HEK293 (cell line): ENCODE measurements at regions not wholly inside any gene's neighbourhood (a gene's known extent, or its start where the extent isn't known, plus 50 kb on each side); places are given as distances from the start of the nearest gene placed in this dataset.

Experiments used
- CTCF ChIA-PET: fragments of 350-600 bp; formaldehyde crosslinking; extraction: SDS; loops from one replicate; lab custom pipeline; 2021; ENCODE audit warnings: antibody characterized with exemption; lab: Yijun Ruan, JAX
- POLR2A ChIA-PET: fragments of 300-600 bp; formaldehyde crosslinking; extraction: SDS; loops from one replicate; lab custom pipeline; 2020; ENCODE audit warnings: antibody characterized with exemption, inconsistent platforms; lab: Yijun Ruan, JAX
- H3K27ac ChIP-seq: fragments of 200-500 bp; sonication (Bioruptor generic); 2 replicates; pipeline ENCODE4 v1.5.1; 2014; ENCODE audit warnings: low read depth, low read length, control low read depth, inconsistent platforms; ENCODE audit errors: extremely low read depth
- H3K36me3 ChIP-seq, 2 experiments: fragments of 200-500 bp in 1 of 2; sonication (Bioruptor generic) in 1 of 2; 1 replicate in 1 of 2; 2 replicates in 1 of 2; pipeline ENCODE4 v1.5.1; 2014 to 2017; ENCODE audit warnings: inconsistent platforms in 2 of 2, low read length in 2 of 2; ENCODE audit not compliant: control insufficient read depth in 2 of 2, insufficient read depth in 1 of 2
- H3K4me1 ChIP-seq: fragments of 200-500 bp; sonication (Bioruptor generic); 2 replicates; pipeline ENCODE4 v1.5.1; 2014; ENCODE audit warnings: mild to moderate bottlenecking, low read length, inconsistent platforms; ENCODE audit not compliant: control insufficient read depth, insufficient read depth
- H3K4me3 ChIP-seq: 2 replicates; pipeline ENCODE4 v1.5.1; 2011; ENCODE audit warnings: low read depth, mild to moderate bottlenecking, control low read depth, low read length, moderate library complexity
- H3K9me3 ChIP-seq: fragments of 200-500 bp; sonication (Bioruptor generic); 2 replicates; pipeline ENCODE4 v1.5.1; 2014; ENCODE audit warnings: low read depth, low read length, inconsistent platforms; ENCODE audit not compliant: control insufficient read depth, insufficient read depth
- ZBTB48 ChIP-seq: fragments of 450-650 bp; formaldehyde crosslinking; IDR thresholded peaks from 2 replicates; pipeline ENCODE4 v1.5.1; 2016; ENCODE audit warnings: missing biosample characterization, missing genetic modification characterization
- ZNF223 ChIP-seq: fragments of 450-650 bp; formaldehyde crosslinking; IDR thresholded peaks from 2 replicates; pipeline ENCODE4 v1.5.1; 2016; ENCODE audit warnings: missing biosample characterization, missing genetic modification characterization
- ZNF239 ChIP-seq: fragments of 450-650 bp; formaldehyde crosslinking; IDR thresholded peaks from 2 replicates; pipeline ENCODE4 v1.5.1; 2016; ENCODE audit warnings: missing biosample characterization, missing genetic modification characterization
- ZNF24 ChIP-seq: fragments of 450-650 bp; formaldehyde crosslinking; IDR thresholded peaks from 2 replicates; pipeline ENCODE4 v1.5.1; 2016; ENCODE audit warnings: missing biosample characterization, missing genetic modification characterization
- ZNF324 ChIP-seq: fragments of 450-650 bp; formaldehyde crosslinking; IDR thresholded peaks from 2 replicates; pipeline ENCODE4 v1.5.1; 2016; ENCODE audit warnings: missing biosample characterization, missing genetic modification characterization
- ZNF341 ChIP-seq: fragments of 450-650 bp; formaldehyde crosslinking; IDR thresholded peaks from 2 replicates; pipeline ENCODE4; 2016; ENCODE audit warnings: low read depth, missing biosample characterization, missing genetic modification characterization
- ZNF391 ChIP-seq: fragments of 450-650 bp; formaldehyde crosslinking; IDR thresholded peaks from 2 replicates; pipeline ENCODE4 v1.5.1; 2016; ENCODE audit warnings: low read depth, missing biosample characterization, missing genetic modification characterization, borderline replicate concordance
- ZNF426 ChIP-seq: fragments of 450-650 bp; formaldehyde crosslinking; IDR thresholded peaks from 2 replicates; pipeline ENCODE4 v1.5.1; 2017; ENCODE audit warnings: missing biosample characterization, missing genetic modification characterization, mild to moderate bottlenecking, inconsistent platforms, moderate library complexity
- ZNF473 ChIP-seq: fragments of 450-650 bp; formaldehyde crosslinking; IDR thresholded peaks from 2 replicates; pipeline ENCODE4 v1.5.1; 2017; ENCODE audit warnings: missing biosample characterization, missing genetic modification characterization
- ZNF555 ChIP-seq: fragments of 450-650 bp; formaldehyde crosslinking; conservative IDR thresholded peaks from 2 replicates; pipeline ENCODE4 v1.5.1; 2017; ENCODE audit warnings: missing biosample characterization, mild to moderate bottlenecking, missing genetic modification characterization, inconsistent platforms
- ZSCAN16 ChIP-seq: fragments of 450-650 bp; formaldehyde crosslinking; IDR thresholded peaks from 2 replicates; pipeline ENCODE4 v1.5.1; 2016; ENCODE audit warnings: missing biosample characterization, missing genetic modification characterization
- ZXDB ChIP-seq: fragments of 450-650 bp; formaldehyde crosslinking; IDR thresholded peaks from 2 replicates; pipeline ENCODE4 v1.5.1; 2016; ENCODE audit warnings: missing biosample characterization, missing genetic modification characterization
- TF ChIP-seq, protein P1 (sequence below): fragments of 450-650 bp; formaldehyde crosslinking; conservative IDR thresholded peaks from 2 replicates; pipeline ENCODE4 v1.5.1; 2016; ENCODE audit warnings: low read depth, missing biosample characterization, missing genetic modification characterization
- TF ChIP-seq, protein P2 (sequence below): fragments of 450-650 bp; formaldehyde crosslinking; IDR thresholded peaks from 2 replicates; pipeline ENCODE4 v1.5.1; 2016; ENCODE audit warnings: missing biosample characterization, missing genetic modification characterization
- TF ChIP-seq, protein P3 (sequence below): fragments of 450-650 bp; formaldehyde crosslinking; IDR thresholded peaks from 2 replicates; pipeline ENCODE4 v1.5.1; 2016; ENCODE audit warnings: missing biosample characterization, missing genetic modification characterization, borderline replicate concordance
- TF ChIP-seq, protein P4 (sequence below): fragments of 450-650 bp; formaldehyde crosslinking; IDR thresholded peaks from 2 replicates; pipeline ENCODE4 v1.5.1; 2016; ENCODE audit warnings: missing biosample characterization, missing genetic modification characterization
- TF ChIP-seq, protein P5 (sequence below): fragments of 450-650 bp; formaldehyde crosslinking; IDR thresholded peaks from 2 replicates; pipeline ENCODE4 v1.5.1; 2016; ENCODE audit warnings: missing biosample characterization, missing genetic modification characterization
- TF ChIP-seq, protein P6 (sequence below): fragments of 450-650 bp; formaldehyde crosslinking; IDR thresholded peaks from 2 replicates; pipeline ENCODE4; 2016; ENCODE audit warnings: missing biosample characterization, missing genetic modification characterization

DNA sequence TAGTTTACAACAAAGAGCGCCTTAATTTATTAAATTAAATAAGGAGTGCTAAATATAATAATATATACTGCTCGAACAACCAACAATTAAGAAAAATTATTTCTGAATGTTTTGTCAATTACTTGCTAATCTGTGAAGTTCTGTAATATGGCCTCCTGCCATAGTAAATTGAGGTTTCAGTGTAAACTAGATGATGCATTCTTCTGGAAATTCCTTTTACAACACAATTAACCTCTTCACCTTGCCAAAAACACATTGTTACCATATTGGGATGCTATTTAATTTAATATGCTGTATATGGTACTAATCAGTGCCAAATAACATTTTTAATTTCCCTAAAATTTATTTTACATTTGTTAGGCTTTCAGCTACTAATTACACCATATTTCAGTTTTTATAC is 808.4 kb upstream of the CITED2 start:
- Histone ChIP-seq H3K9me3 (no peaks in the 10 kb centered on the region), H3K4me3 (no peak overlapping the region), H3K4me1 (no peaks in the 10 kb centered on the region), H3K27ac (no peak overlapping the region), H3K36me3 (no peaks in the 10 kb centered on the region)
- TF ChIP-seq ZBTB48 (tag by site-specific recombination) (no peak), ZXDB (tag by site-specific recombination) (no peak), ZNF341 (tag by site-specific recombination) (no peak), ZNF223 (tag by site-specific recombination) (no peak), ZNF239 (no peak), ZNF324 (tag by site-specific recombination) (no peak), ZNF24 (no peak), ZNF473 (tag by site-specific recombination) (no peak), ZSCAN16 (tag by site-specific recombination) (no peak), ZNF555 (tag by site-specific recombination) (no peak), ZNF391 (tag by site-specific recombination) (no peak), ZNF426 (tag by site-specific recombination) (no peak)
- TF ChIP-seq, protein P1, sequence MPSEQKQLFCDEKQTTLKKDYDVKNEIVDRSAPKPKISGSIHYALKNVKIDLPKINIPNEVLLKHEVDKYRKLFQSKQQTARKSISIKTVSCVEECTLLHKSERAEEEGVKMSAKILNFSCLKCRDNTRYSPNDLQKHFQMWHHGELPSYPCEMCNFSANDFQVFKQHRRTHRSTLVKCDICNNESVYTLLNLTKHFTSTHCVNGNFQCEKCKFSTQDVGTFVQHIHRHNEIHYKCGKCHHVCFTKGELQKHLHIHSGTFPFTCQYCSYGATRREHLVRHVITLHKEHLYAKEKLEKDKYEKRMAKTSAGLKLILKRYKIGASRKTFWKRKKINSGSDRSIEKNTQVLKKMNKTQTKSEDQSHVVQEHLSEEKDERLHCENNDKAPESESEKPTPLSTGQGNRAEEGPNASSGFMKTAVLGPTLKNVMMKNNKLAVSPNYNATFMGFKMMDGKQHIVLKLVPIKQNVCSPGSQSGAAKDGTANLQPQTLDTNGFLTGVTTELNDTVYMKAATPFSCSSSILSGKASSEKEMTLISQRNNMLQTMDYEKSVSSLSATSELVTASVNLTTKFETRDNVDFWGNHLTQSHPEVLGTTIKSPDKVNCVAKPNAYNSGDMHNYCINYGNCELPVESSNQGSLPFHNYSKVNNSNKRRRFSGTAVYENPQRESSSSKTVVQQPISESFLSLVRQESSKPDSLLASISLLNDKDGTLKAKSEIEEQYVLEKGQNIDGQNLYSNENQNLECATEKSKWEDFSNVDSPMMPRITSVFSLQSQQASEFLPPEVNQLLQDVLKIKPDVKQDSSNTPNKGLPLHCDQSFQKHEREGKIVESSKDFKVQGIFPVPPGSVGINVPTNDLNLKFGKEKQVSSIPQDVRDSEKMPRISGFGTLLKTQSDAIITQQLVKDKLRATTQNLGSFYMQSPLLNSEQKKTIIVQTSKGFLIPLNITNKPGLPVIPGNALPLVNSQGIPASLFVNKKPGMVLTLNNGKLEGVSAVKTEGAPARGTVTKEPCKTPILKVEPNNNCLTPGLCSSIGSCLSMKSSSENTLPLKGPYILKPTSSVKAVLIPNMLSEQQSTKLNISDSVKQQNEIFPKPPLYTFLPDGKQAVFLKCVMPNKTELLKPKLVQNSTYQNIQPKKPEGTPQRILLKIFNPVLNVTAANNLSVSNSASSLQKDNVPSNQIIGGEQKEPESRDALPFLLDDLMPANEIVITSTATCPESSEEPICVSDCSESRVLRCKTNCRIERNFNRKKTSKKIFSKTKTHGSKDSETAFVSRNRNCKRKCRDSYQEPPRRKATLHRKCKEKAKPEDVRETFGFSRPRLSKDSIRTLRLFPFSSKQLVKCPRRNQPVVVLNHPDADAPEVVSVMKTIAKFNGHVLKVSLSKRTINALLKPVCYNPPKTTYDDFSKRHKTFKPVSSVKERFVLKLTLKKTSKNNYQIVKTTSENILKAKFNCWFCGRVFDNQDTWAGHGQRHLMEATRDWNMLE (tag by site-specific recombination), result no peak
- TF ChIP-seq, protein P2, sequence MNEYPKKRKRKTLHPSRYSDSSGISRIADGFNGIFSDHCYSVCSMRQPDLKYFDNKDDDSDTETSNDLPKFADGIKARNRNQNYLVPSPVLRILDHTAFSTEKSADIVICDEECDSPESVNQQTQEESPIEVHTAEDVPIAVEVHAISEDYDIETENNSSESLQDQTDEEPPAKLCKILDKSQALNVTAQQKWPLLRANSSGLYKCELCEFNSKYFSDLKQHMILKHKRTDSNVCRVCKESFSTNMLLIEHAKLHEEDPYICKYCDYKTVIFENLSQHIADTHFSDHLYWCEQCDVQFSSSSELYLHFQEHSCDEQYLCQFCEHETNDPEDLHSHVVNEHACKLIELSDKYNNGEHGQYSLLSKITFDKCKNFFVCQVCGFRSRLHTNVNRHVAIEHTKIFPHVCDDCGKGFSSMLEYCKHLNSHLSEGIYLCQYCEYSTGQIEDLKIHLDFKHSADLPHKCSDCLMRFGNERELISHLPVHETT (tag by site-specific recombination), result no peak
- TF ChIP-seq, protein P3, sequence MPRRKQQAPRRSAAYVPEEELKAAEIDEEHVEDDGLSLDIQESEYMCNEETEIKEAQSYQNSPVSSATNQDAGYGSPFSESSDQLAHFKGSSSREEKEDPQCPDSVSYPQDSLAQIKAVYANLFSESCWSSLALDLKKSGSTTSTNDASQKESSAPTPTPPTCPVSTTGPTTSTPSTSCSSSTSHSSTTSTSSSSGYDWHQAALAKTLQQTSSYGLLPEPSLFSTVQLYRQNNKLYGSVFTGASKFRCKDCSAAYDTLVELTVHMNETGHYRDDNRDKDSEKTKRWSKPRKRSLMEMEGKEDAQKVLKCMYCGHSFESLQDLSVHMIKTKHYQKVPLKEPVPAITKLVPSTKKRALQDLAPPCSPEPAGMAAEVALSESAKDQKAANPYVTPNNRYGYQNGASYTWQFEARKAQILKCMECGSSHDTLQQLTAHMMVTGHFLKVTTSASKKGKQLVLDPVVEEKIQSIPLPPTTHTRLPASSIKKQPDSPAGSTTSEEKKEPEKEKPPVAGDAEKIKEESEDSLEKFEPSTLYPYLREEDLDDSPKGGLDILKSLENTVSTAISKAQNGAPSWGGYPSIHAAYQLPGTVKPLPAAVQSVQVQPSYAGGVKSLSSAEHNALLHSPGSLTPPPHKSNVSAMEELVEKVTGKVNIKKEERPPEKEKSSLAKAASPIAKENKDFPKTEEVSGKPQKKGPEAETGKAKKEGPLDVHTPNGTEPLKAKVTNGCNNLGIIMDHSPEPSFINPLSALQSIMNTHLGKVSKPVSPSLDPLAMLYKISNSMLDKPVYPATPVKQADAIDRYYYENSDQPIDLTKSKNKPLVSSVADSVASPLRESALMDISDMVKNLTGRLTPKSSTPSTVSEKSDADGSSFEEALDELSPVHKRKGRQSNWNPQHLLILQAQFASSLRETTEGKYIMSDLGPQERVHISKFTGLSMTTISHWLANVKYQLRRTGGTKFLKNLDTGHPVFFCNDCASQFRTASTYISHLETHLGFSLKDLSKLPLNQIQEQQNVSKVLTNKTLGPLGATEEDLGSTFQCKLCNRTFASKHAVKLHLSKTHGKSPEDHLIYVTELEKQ, result no peak
- TF ChIP-seq, protein P4, sequence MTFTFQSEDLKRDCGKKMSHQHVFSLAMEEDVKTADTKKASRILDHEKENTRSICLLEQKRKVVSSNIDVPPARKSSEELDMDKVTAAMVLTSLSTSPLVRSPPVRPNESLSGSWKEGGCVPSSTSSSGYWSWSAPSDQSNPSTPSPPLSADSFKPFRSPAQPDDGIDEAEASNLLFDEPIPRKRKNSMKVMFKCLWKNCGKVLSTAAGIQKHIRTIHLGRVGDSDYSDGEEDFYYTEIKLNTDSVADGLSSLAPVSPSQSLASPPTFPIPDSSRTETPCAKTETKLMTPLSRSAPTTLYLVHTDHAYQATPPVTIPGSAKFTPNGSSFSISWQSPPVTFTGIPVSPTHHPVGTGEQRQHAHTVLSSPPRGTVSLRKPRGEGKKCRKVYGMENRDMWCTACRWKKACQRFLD (tag by site-specific recombination), result no peak
- TF ChIP-seq, protein P5, sequence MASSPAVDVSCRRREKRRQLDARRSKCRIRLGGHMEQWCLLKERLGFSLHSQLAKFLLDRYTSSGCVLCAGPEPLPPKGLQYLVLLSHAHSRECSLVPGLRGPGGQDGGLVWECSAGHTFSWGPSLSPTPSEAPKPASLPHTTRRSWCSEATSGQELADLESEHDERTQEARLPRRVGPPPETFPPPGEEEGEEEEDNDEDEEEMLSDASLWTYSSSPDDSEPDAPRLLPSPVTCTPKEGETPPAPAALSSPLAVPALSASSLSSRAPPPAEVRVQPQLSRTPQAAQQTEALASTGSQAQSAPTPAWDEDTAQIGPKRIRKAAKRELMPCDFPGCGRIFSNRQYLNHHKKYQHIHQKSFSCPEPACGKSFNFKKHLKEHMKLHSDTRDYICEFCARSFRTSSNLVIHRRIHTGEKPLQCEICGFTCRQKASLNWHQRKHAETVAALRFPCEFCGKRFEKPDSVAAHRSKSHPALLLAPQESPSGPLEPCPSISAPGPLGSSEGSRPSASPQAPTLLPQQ, result no peak
- TF ChIP-seq, protein P6, sequence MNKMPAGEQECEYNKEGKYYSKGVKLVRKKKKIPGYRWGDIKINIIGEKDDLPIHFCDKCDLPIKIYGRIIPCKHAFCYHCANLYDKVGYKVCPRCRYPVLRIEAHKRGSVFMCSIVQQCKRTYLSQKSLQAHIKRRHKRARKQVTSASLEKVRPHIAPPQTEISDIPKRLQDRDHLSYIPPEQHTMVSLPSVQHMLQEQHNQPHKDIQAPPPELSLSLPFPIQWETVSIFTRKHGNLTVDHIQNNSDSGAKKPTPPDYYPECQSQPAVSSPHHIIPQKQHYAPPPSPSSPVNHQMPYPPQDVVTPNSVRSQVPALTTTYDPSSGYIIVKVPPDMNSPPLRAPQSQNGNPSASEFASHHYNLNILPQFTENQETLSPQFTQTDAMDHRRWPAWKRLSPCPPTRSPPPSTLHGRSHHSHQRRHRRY (tag by site-specific recombination), result no peak
- POLR2A ChIA-PET, result interaction anchor here (1.0 kb wide), 1 partner anchor 809 kb away, joined by 3 read pairs; the partner anchor contains the start of gene CITED2
- CTCF ChIA-PET, result no interaction called here
